ENCODE measurements at regions not wholly inside any gene's neighbourhood (a gene's known extent, or its start where the extent isn't known, plus 50 kb on each side); places are given as distances from the start of the nearest gene placed in this dataset.
A peak's percentile ranks its signal among the peaks of the same experiment; 100 is the strongest.

DNA sequence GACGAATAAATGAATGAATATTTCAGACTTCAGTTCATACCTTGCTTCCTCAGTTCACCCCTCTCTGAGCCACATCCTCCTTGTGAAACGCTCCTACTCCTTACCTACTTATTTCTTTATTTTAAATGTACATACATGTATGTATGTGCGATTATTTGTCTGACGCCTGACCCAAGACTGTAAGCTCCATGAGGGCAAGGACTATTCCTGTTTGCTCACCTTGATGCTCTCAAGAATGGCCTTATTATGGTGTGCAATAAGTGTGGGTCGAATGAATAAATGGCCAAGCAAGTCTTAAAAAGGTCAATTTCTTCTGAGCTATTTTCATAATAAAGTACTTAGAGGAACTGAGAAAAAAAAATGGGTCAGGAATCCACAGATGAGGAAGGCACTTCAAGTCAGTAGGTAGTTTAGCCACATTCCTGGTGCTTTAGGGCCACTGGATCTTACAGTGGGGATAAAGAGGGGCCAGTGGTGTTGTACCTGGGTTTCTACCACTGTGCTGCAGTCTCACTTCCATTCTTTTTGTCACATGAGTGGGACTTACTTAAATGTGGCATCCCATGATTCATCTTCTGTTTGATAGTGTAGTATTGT, 74.7 kb downstream of the SDC1 start:
- DNase-seq, result no peak

DNA sequence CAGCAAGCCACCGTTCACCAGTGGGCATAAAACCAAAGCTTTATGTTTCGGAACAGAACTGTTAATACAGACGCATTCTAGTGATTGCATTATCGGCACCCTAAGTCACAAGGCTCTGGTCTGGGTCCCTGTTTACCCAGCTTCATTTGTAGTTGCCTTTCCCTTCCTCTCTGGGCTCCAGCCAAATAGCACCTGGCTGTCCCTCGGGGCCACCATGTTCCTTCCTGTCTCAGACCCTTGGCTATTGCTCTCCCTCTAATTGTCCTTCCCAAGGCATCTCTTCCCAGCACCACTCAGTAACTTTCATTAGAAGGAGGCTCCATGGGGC, 75.3 kb downstream of the SDC1 start:
- no peak for DNase-seq

GRCh38 chr2:20148923-20149702, 75.8 kb downstream of the SDC1 start:
- no peak for DNase-seq

DNA sequence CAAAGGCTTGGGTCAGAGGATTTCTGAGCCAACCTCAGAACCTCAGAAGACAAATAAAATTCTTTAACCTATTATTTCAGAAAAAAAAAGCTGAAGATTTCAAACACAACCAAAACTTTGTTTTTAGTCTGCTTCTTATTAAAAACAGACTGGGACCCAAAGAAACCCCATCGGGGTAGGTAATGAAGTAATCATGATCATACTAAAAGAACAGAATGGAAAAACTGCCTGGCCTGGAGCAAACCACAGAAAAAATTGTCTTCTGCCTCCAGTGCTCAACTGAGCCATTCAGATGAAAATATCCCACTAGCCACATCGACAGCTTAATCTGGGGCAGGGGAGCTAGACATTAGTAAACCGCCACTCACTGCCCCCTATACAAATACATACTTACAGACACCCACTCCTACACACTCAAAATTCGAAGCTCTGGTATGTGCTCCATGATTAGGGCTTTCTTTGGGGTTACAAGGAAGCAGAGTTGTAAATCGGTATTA, 76.5 kb downstream of the SDC1 start:
- no peak for DNase-seq

GRCh38 chr2:20147351-20147750, 77.6 kb downstream of the SDC1 start:
- DNase-seq, result no peak

DNA sequence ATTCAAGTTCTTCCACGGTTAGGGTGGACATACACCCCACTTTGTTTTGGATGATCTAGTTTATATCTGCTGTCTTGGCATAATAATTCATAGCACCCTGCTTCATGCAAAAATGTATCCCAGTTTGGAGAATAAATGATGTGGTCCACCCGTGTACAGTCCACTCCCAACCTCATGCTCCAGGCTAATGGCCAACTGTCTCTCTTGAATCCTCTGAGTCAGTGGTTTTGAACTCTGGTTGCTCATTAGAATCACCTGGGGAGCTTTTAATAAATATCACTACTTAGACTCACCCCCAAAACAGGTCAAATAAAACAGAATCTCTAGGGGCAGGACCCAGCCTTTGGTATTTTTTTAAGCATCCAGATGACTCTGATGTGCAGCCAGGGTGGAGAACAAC, 78.5 kb downstream of the SDC1 start:
- no peak for DNase-seq

- no peak for DNase-seq
Measured at GRCh38 chr2:20145497-20146193, 79.3 kb downstream of the SDC1 start.

DNA sequence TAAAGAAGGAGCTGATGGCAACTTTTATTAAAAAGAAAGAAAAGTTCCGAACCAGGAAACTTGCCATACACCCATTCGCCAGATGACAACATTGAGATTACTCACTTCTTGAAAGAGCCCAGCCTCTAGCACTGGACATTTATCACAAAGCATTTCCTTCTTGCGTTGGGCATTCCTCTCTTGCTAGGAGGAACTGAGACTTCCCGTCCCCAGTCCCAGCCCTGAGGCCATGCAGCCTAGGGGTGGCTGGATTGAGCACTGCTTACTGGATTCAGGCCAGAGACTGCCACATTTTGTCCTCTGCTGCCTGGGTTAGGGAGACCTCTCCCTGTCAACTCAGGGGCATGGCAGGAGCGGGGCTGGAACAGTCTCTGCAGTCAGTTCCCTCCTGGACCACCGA, 80.1 kb downstream of the SDC1 start:
- no peak for DNase-seq

- no peak for DNase-seq
Measured at GRCh38 chr2:20144196-20144595, 80.7 kb downstream of the SDC1 start.

DNA sequence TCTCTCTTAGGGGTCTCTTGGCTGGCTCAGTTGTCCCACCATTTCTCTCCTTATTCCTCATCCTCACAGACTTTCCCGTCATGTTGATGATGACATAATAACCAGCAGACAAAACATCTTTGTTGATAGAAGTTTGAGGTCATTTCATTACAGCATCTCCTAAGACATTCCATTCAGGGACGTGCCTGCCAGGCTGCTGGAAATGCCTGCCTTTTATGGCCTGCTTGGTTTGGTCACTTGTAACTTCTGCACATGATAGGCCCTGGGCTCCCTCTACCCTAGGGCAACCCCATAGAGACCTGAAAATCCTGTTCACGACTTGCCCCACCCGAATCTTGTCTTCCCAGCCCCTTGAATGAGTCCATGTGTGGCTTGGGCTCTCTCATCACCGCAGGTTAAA, 81.7 kb downstream of the SDC1 start:
- no peak for DNase-seq

GRCh38 chr2:20141806-20142205, 83.1 kb downstream of the SDC1 start:
- no peak for DNase-seq

DNA sequence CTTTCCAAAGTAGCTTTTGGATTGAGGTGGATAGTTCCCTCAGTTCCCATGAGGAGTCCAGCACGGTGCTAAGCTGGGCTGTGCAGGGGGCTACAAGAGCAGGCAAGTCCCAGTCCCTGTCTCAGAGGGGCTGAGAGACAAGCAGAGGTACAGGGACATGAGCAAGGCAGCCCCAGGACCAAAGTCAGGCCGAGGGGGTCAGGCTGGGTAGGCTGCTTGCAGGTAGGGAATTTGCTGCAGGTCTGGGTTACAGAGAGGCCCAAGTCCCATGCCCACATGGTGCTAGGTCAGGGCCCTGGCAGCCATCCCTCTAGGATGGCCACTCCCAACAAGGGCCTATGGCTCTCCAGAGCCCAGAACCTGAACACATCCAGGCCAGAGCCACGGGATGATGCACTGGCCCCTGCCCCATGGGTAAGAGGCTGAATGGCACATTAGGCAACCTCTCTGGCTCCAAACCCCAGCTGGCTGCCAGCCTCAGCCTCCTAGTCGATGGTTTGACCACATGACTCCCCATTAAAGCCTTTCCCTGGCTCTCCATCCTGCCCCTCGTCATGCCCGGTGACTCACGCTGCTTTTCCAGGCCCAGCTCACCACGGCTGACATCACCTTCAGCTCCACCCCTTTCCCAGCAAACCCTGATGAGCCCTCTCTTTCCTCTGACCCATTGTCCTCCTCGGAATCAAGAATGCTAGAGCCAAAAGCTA, 83.7 kb downstream of the SDC1 start:
- DNase-seq, result no peak

DNA sequence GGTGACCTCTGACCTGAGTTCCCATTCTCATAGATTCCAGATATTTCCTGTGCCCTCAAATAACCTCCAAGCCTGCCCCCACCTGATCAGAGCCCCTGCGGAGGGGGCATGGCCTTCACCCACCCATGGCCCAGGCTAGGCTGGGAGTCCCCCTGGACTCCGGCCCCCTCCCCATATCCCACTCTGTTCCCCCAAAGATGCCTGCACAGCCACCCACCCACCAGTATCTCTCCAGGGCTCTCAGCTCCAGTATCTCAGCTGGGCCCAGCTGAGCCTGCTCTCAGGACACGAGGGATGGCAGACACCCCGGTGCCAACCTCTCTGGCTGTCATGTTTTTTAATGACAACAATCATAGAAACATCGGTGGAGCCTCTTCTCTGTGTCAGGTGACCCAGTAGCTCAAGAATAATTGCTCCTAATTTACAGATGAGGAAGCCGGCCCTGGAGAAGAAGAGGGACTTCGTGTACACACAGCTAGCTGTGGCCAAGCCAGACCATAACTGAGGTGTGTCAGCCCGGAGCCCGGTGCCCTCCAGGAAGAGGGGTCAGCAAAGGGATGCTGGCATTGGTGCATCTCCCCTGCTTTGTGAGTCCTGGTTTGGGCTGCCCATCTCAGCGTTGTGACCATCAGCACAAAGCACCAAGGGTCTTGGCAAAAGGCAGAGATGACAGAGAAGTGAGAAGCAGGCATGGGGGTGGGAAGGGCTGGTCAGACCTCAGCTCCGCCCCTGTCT, 84.4 kb downstream of the SDC1 start:
- DNase-seq, result no peak

DNA sequence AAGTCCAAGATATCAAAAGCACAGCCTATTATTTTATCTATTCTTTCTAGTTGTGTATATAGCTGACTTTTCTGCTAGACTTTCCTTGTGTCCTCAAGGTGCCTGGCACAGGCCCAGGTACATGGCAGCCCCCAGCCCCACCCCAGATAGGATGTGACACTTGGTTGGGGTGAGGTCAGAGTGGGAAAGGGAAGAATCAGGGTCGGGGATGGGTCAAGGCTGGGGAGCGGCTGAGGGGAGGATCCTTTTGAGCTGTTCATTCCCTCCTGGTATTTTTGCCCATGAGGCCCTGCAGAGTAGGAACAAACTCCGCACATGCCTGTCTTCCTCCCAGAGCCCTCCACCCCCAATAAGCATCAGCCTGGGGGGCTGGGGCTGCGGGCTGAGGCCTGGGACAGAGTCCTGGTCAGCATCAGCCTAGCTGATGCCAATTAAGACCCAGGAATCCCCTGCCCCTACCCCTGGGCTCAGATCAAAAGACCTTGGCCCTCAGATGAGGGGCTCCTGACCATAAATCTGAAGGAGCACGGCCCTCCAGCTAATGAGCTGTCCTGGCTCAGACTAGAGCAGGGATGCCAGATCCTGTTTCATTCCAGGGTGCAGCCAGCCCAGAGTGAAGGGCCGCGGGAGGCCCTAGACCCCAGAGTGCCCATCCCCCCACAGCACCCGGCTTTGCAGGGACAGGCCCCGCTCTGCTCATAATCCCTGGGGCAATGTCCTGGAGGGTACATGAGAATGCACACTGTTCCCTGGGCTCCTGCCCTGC, 85.3 kb downstream of the SDC1 start:
- DNase-seq, result no peak

GRCh38 chr2:20138696-20139095, 86.2 kb downstream of the SDC1 start:
- no peak for DNase-seq

DNA sequence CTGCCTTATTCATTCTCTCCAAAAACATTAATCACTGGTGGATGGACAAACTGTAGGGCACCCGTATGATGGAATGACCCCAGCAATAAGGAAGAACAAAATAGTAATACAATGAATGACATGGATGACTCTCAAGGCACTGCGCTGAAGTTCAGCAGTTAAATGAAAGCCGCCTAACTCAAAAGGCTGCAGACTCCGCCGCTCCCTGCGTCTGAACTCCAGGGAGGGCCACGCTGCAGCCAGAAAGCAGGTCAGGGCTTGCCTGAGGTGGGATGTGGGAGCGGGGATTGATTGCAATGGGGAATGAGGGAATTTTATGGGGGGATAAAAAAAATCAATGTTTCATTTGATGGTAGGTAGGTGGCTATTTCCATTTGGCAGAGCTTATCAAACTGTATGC, 86.5 kb upstream of the LAPTM4A start:
- no peak for DNase-seq

- DNase-seq, result no peak
Measured at GRCh38 chr2:20137131-20137571, 85.7 kb upstream of the LAPTM4A start.

DNA sequence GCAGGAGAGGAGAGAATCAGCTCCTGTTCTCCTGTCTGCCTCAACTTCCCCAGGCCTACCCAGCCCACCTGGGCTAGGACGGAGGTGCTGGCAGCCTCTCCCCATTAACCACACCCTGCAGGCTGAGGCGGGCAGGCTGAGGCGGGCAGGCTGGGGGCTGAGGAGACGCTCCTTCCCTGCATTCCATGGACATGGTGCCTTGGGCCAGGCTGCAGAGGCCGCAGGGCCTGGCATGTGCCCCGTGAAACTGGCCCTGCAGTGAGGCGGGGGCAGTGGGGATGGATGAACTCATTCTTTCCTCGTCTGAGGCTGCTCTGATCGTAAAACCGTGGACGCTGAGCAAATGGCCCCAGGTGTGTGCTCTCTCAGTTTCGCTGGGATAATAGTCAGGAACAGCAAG, 84.7 kb upstream of the LAPTM4A start:
- no peak for DNase-seq

- peak; percentile 79 for DNase-seq
Measured at GRCh38 chr2:20135631-20136050, 84.2 kb upstream of the LAPTM4A start.

GRCh38 chr2:20132990-20133535, 81.6 kb upstream of the LAPTM4A start:
- no peak for DNase-seq

DNA sequence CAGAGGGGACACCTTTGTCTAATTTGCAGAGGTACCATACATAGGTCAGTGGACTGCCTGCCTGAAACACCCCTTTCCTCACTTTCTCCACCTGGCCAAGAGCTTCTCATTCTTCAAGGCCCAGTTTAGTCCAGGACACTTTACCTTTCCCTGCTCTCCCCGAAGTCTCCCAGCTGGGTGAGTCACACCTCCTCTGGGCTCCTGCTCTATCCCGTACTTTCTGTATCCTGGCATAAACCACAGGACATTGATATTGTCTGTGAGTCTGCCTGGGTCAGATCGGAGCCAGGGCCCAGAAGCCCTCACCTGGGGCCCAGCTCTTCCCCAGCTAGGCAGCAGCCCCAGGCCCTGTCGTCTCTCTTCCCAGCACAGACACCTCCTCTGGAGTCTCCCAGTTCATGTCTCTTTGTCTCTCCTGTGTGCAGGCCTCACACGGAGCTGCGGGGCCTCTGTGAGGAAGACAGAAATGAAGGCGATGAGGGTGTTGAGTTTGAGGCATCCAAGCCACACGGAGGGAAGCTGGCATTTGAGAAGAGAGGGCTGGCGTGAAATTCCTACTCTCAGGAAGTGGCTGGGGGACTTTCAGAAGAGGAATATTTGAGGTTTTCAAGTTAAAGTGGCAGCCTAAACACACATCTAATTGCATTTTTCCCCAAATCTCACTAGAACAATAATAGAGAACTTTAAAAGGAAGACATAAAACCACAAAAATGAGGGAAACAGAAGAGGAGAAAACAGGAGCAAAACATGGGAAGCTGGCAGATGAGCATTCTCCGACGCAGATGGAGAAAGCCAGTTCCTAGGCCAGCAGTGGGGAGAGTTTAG, 79.6 kb upstream of the LAPTM4A start:
- no peak for DNase-seq

Measured in hematopoietic multipotent progenitor cell treated with erythropoietin and hydrocortisone succinate and interleukin-3 and kit ligand, for 6 days (in vitro differentiated cells).